Spleen (tissue), 11 donors: ENCODE measurements at regions not wholly inside any gene's neighbourhood (a gene's known extent, or its start where the extent isn't known, plus 50 kb on each side); places are given as distances from the start of the nearest gene placed in this dataset.

ENCODE experiments used
- DNase-seq: peaks from one replicate; pipeline ENCODE4 v3.0.0-alpha.2; 2020
- H3K27ac ChIP-seq, 8 donors: fragments of 200-600 bp; sonication (generic) in 7 of 8; 1 replicate in 4 of 8; 2 replicates in 4 of 8; pipeline versions ENCODE4 v1.5.0 to v1.8.0; 2016 to 2021; ENCODE audit warnings: inconsistent platforms in 4 of 8, mild to moderate bottlenecking in 4 of 8, moderate library complexity in 1 of 8
- H3K27me3 ChIP-seq, 7 donors: fragments of 200-600 bp; sonication (generic) in 6 of 7; replicated peaks in 1 of 7; 1 replicate in 4 of 7; 2 replicates in 3 of 7; pipeline versions ENCODE4 v1.5.0 to v1.8.0; 2016 to 2021; ENCODE audit warnings: inconsistent platforms in 3 of 7, mild to moderate bottlenecking in 1 of 7
- H3K36me3 ChIP-seq, 6 donors: fragments of 200-600 bp; sonication (generic) in 5 of 6; 1 replicate in 4 of 6; 2 replicates in 2 of 6; pipeline versions ENCODE4 v1.5.0 to v1.8.0; 2016 to 2021; ENCODE audit warnings: inconsistent platforms in 2 of 6
- H3K4me1 ChIP-seq, 6 donors: fragments of 200-600 bp; sonication (generic) in 5 of 6; 1 replicate in 3 of 6; 2 replicates in 3 of 6; pipeline versions ENCODE4 v1.5.0 to v1.8.0; 2016 to 2021; ENCODE audit warnings: inconsistent platforms in 3 of 6
- H3K4me3 ChIP-seq, 8 donors: fragments of 200-600 bp; sonication (generic) in 7 of 8; 1 replicate in 4 of 8; 2 replicates in 4 of 8; pipeline versions ENCODE4 v1.5.0 to v1.8.0; 2016 to 2021; ENCODE audit warnings: inconsistent platforms in 4 of 8, mild to moderate bottlenecking in 4 of 8, moderate library complexity in 2 of 8
- H3K9me3 ChIP-seq, 8 donors: fragments of 200-600 bp; sonication (generic) in 7 of 8; 1 replicate in 4 of 8; 2 replicates in 4 of 8; pipeline versions ENCODE4 v1.5.0 to v1.8.0; 2016 to 2021; ENCODE audit warnings: inconsistent platforms in 4 of 8
- CTCF ChIP-seq, 11 experiments: fragments of 200-600 bp in 7 of 11; fragments of 450-650 bp in 4 of 11; sonication (generic) in 4 of 11; IDR thresholded peaks in 8 of 11; conservative IDR thresholded peaks in 3 of 11; 1 replicate in 7 of 11; 2 replicates in 4 of 11; pipeline versions ENCODE4 v1.4.0 to v1.8.0; 2016 to 2021; ENCODE audit warnings: antibody characterized with exemption in 11 of 11, inconsistent platforms in 4 of 11, mild to moderate bottlenecking in 1 of 11
- POLR2A ChIP-seq, 3 donors: fragments of 450-650 bp; IDR thresholded peaks; one replicate each; pipeline ENCODE4 v1.5.1; 2017; ENCODE audit warnings: antibody characterized with exemption in 3 of 3, mild to moderate bottlenecking in 1 of 3
- POLR2AphosphoS5 ChIP-seq, 3 donors: sonication (generic); formaldehyde crosslinking; IDR thresholded peaks; one replicate each; pipeline ENCODE4 v1.5.1; 2017; ENCODE audit warnings: antibody characterized with exemption in 3 of 3
- WGBS, 5 donors: extraction: QIAGEN DNeasy Blood & Tissue Kit in 3 of 5; methylation state at CpG; one replicate each; pipeline versions ENCODE4 v1.1.5 to v1.1.7; 2013 to 2018; 5-methylcytosine and 5-hydroxymethylcytosine counted together
- intact Hi-C: fragments of 100-400 bp; cut with DNase I; formaldehyde crosslinking; loops from one replicate; pipeline ENCODE4 v1.15.0; 2023; ENCODE audit warnings: low total_unique reads
- donor health status: healthy with polysubstance abuse.
- donor health status: DM: no; HTN: no; CAD: no; lungs with moderate emphysema.
- donor health status: DM: no; HTN: no; CAD: no.
- donor health status: Bipolar disorder and iron deficiency.
- donor health status: healthy.
- donor health status: DM: no; HTN: no; CAD: no.
- donor health status: DM: yes; HTN: yes; CAD: no.

- H3K27ac ChIP-seq: no peak overlapping the region
- TF ChIP-seq CTCF (IDR thresholded peaks at IDR 0.05 in 8 of 11, conservative IDR thresholded peaks at IDR 0.05 in 3 of 11) (no peak), POLR2AphosphoS5 (IDR thresholded peaks at IDR 0.05) (no peak), POLR2A (IDR thresholded peaks at IDR 0.05) (no peak)
- no peak overlapping the region for H3K4me3 ChIP-seq
- peaks cover 0 to 56% (median 0%) of the 10 kb centered on the region in 7 donors for H3K27me3 ChIP-seq
- no peaks in the 10 kb centered on the region for H3K4me1 ChIP-seq
- WGBS, 5 donors: 66 to 83% (median 77%) methylated on average over 10 of the region's 10 CpGs
- no peaks in the 10 kb centered on the region for H3K9me3 ChIP-seq
- intact Hi-C loops: no loop called here
- no peak for DNase-seq
- no peaks in the 10 kb centered on the region for H3K36me3 ChIP-seq
Observed at GRCh38 chr1:36540056-36540455, 57.3 kb upstream of the CSF3R start.

- no peaks in the 10 kb centered on the region for H3K36me3 ChIP-seq
- no peak overlapping the region for H3K4me3 ChIP-seq
- intact Hi-C loops: no loop called here
- no peaks in the 10 kb centered on the region for H3K4me1 ChIP-seq
- H3K27ac ChIP-seq: no peak overlapping the region
- TF ChIP-seq POLR2AphosphoS5 (IDR thresholded peaks at IDR 0.05): no peak
- TF ChIP-seq CTCF (IDR thresholded peaks at IDR 0.05 in 8 of 11, conservative IDR thresholded peaks at IDR 0.05 in 3 of 11): no peak
- no peak for TF ChIP-seq POLR2A (IDR thresholded peaks at IDR 0.05)
- peaks cover 0 to 62% (median 0%) of the 10 kb centered on the region in 7 donors for H3K27me3 ChIP-seq
- no peaks in the 10 kb centered on the region for H3K9me3 ChIP-seq
- WGBS, 5 donors: 78 to 98% (median 91%) methylated on average over 2 of the region's 2 CpGs
- no peak for DNase-seq
Observed at GRCh38 chr1:36539526-36539925, 56.8 kb upstream of the CSF3R start.

- intact Hi-C loops: no loop called here
- Histone ChIP-seq H3K9me3 (peaks cover 0 to 9% (median 1%) of the 10 kb centered on the region in 8 donors), H3K36me3 (no peaks in the 10 kb centered on the region), H3K27me3 (peaks cover 0 to 67% (median 0%) of the 10 kb centered on the region in 7 donors), H3K4me1 (no peaks in the 10 kb centered on the region), H3K4me3 (no peak overlapping the region), H3K27ac (no peak overlapping the region)
- WGBS, 5 donors: 59 to 68% (median 63%) methylated on average over 4 of the region's 4 CpGs
- no peak for TF ChIP-seq POLR2AphosphoS5 (IDR thresholded peaks at IDR 0.05)
- TF ChIP-seq CTCF (IDR thresholded peaks at IDR 0.05 in 8 of 11, conservative IDR thresholded peaks at IDR 0.05 in 3 of 11): no peak
- no peak for TF ChIP-seq POLR2A (IDR thresholded peaks at IDR 0.05)
- DNase-seq: no peak
Observed at GRCh38 chr1:36537991-36538390, 55.3 kb upstream of the CSF3R start.

GRCh38 chr1:36537190-36537768 is 54.6 kb upstream of the CSF3R start:
- peaks cover 0 to 14% (median 3%) of the 10 kb centered on the region in 8 donors for H3K9me3 ChIP-seq
- no peak overlapping the region for H3K4me3 ChIP-seq
- 41 to 76% (median 53%) methylated on average over 2 of the region's 2 CpGs for WGBS, 5 donors
- no peaks in the 10 kb centered on the region for H3K36me3 ChIP-seq
- DNase-seq: no peak
- H3K4me1 ChIP-seq: no peaks in the 10 kb centered on the region
- peaks cover 0 to 61% (median 0%) of the 10 kb centered on the region in 7 donors for H3K27me3 ChIP-seq
- no peak for TF ChIP-seq POLR2AphosphoS5 (IDR thresholded peaks at IDR 0.05)
- TF ChIP-seq CTCF (IDR thresholded peaks at IDR 0.05 in 8 of 11, conservative IDR thresholded peaks at IDR 0.05 in 3 of 11): no peak
- no peak for TF ChIP-seq POLR2A (IDR thresholded peaks at IDR 0.05)
- no peak overlapping the region for H3K27ac ChIP-seq
- intact Hi-C loops: no loop called here
